ENCODE measurements at regions not wholly inside any gene's neighbourhood (a gene's known extent, or its start where the extent isn't known, plus 50 kb on each side); places are given as distances from the start of the nearest gene placed in this dataset.

DNA sequence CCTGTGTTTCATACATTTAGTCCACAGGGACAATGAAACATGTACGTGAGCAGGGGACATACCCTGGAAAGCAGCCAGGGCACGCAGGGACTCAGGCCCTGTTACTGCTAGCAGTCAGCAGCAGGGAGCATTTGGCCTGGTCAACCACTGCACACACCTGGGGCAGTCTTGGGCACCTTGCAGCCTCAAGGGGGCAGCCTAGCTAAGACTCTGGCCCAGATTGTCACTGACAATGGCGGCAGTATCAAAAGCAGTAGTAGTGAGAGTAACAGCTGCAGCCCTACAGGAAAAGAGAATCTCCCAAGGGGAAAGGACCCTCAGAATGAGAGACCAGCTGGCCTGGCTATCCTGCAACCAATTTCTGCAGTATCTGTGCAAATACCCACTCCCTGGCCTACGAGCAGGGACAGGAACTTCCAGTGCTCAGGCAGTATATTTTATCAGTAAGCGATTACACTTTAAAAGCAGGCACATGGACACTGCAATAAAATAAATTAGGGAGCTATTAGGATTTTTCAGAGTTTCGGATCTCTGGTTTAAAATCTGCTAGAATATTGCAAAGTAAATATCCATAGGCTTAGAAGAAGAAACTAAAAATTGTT, 475.6 kb downstream of the LTN1 start:
- no peak overlapping the region for H3K4me3 ChIP-seq (ENCODE audit: low read depth, low read length)
- TF ChIP-seq CTCF (IDR thresholded peaks at IDR 0.05; ENCODE audit: insufficient read depth, low read length), result peak; percentile 15
- no peak for DNase-seq (ENCODE audit: low read depth)

- DNase-seq (ENCODE audit: low read depth), result peak; percentile 43
- H3K4me3 ChIP-seq (ENCODE audit: low read depth, low read length), result no peak overlapping the region
- no peak for TF ChIP-seq CTCF (IDR thresholded peaks at IDR 0.05; ENCODE audit: insufficient read depth, low read length)
Measured at GRCh38 chr21:28516021-28516420, 476.7 kb downstream of the LTN1 start.

GRCh38 chr21:28513428-28513827, 479.2 kb downstream of the LTN1 start:
- TF ChIP-seq CTCF (IDR thresholded peaks at IDR 0.05; ENCODE audit: insufficient read depth, low read length), result no peak
- H3K4me3 ChIP-seq (ENCODE audit: low read depth, low read length), result no peak overlapping the region
- peak; percentile 42 for DNase-seq (ENCODE audit: low read depth)

- DNase-seq (ENCODE audit: low read depth), result no peak
- H3K4me3 ChIP-seq (ENCODE audit: low read depth, low read length), result no peak overlapping the region
- no peak for TF ChIP-seq CTCF (IDR thresholded peaks at IDR 0.05; ENCODE audit: insufficient read depth, low read length)
Measured at GRCh38 chr21:28509031-28509430, 483.6 kb downstream of the LTN1 start.

GRCh38 chr21:28508126-28508525, 484.6 kb downstream of the LTN1 start:
- no peak for DNase-seq (ENCODE audit: low read depth)
- H3K4me3 ChIP-seq (ENCODE audit: low read depth, low read length), result no peak overlapping the region
- no peak for TF ChIP-seq CTCF (IDR thresholded peaks at IDR 0.05; ENCODE audit: insufficient read depth, low read length)

DNA sequence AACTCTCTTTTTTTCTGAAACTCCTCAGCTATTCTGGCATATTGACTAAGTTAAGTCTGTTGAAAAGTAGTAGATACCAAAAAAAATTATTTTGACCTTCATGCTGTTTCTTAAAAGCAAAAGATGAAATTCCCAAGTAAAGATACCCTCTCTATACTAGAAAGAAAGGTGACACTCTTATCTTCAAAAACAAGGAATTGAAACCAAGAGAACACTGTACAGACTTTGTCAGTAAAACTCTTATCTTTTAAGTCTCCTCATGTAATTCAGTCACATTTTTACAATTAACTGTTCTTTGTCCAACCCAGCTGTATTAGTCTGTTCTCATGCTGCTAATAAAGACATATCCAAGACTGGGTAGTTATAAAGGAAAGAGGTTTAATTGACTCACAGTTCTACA, 496.2 kb downstream of the LTN1 start:
- no peak for DNase-seq (ENCODE audit: low read depth)
- H3K4me3 ChIP-seq (ENCODE audit: low read depth, low read length), result no peak overlapping the region
- no peak for TF ChIP-seq CTCF (IDR thresholded peaks at IDR 0.05; ENCODE audit: insufficient read depth, low read length)

- H3K4me3 ChIP-seq (ENCODE audit: low read depth, low read length), result no peak overlapping the region
- TF ChIP-seq CTCF (IDR thresholded peaks at IDR 0.05; ENCODE audit: insufficient read depth, low read length), result no peak
- no peak for DNase-seq (ENCODE audit: low read depth)
Measured at GRCh38 chr21:28492127-28492526, 500.6 kb downstream of the LTN1 start.
